ENCODE measurements at regions not wholly inside any gene's neighbourhood (a gene's known extent, or its start where the extent isn't known, plus 50 kb on each side); places are given as distances from the start of the nearest gene placed in this dataset.

- no TSS peak for BruUV-seq (replicated peaks)
- no peaks in the 10 kb centered on the region for H3K9me3 Mint-ChIP-seq (ENCODE audit: low read depth, unreplicated experiment)
- no peak overlapping the region for H3K4me3 Mint-ChIP-seq (ENCODE audit: low read depth, unreplicated experiment)
- no peaks in the 10 kb centered on the region for H3K27me3 Mint-ChIP-seq (ENCODE audit: unreplicated experiment)
- CTCF ChIA-PET, result no interaction called here
- no peak for TF ChIP-seq CTCF (IDR thresholded peaks at IDR 0.05; ENCODE audit: unreplicated experiment)
- no peak for DNase-seq
- H3K4me1 Mint-ChIP-seq (ENCODE audit: low read depth, unreplicated experiment), result no peaks in the 10 kb centered on the region
- intact Hi-C loops (cut with micrococcal nuclease; ENCODE audit: unreplicated experiment), result no loop called here
- H3K27ac Mint-ChIP-seq (ENCODE audit: unreplicated experiment), result no peak overlapping the region
- H3K36me3 Mint-ChIP-seq (ENCODE audit: insufficient read depth, unreplicated experiment), result no peaks in the 10 kb centered on the region
Measured at GRCh38 chr13:99144306-99144705, 56.3 kb upstream of the UBAC2 start.

- Mint-ChIP-seq H3K36me3 (ENCODE audit: insufficient read depth, unreplicated experiment) (no peaks in the 10 kb centered on the region), H3K27ac (ENCODE audit: unreplicated experiment) (no peak overlapping the region), H3K27me3 (ENCODE audit: unreplicated experiment) (no peaks in the 10 kb centered on the region), H3K4me1 (ENCODE audit: low read depth, unreplicated experiment) (no peaks in the 10 kb centered on the region), H3K4me3 (ENCODE audit: low read depth, unreplicated experiment) (no peak overlapping the region), H3K9me3 (ENCODE audit: low read depth, unreplicated experiment) (no peaks in the 10 kb centered on the region)
- intact Hi-C loops (cut with micrococcal nuclease; ENCODE audit: unreplicated experiment), result no loop called here
- no peak for TF ChIP-seq CTCF (IDR thresholded peaks at IDR 0.05; ENCODE audit: unreplicated experiment)
- BruUV-seq (replicated peaks), result no TSS peak
- CTCF ChIA-PET, result no interaction called here
- DNase-seq, result no peak
Measured at GRCh38 chr13:99145461-99145860, 55.2 kb upstream of the UBAC2 start.

GRCh38 chr13:99150575-99151361 is 49.9 kb upstream of the UBAC2 start:
- no TSS peak for BruUV-seq (replicated peaks)
- H3K27me3 Mint-ChIP-seq (ENCODE audit: unreplicated experiment), result no peaks in the 10 kb centered on the region
- TF ChIP-seq CTCF (IDR thresholded peaks at IDR 0.05; ENCODE audit: unreplicated experiment), result no peak
- no peak for DNase-seq
- CTCF ChIA-PET, result no interaction called here
- intact Hi-C loops (cut with micrococcal nuclease; ENCODE audit: unreplicated experiment), result no loop called here
- no peaks in the 10 kb centered on the region for H3K36me3 Mint-ChIP-seq (ENCODE audit: insufficient read depth, unreplicated experiment)
- no peak overlapping the region for H3K27ac Mint-ChIP-seq (ENCODE audit: unreplicated experiment)
- H3K9me3 Mint-ChIP-seq (ENCODE audit: low read depth, unreplicated experiment), result no peaks in the 10 kb centered on the region
- H3K4me3 Mint-ChIP-seq (ENCODE audit: low read depth, unreplicated experiment), result no peak overlapping the region
- no peaks in the 10 kb centered on the region for H3K4me1 Mint-ChIP-seq (ENCODE audit: low read depth, unreplicated experiment)

Data from Calu3 (cell line).